Stomach smooth muscle (tissue), 2 donors: ENCODE measurements at regions not wholly inside any gene's neighbourhood (a gene's known extent, or its start where the extent isn't known, plus 50 kb on each side); places are given as distances from the start of the nearest gene placed in this dataset.

Source experiments
- H3K27ac ChIP-seq: one replicate; pipeline ENCODE4 v1.7.0; 2013; ENCODE audit warnings: mild to moderate bottlenecking, low read length, inconsistent platforms
- H3K27me3 ChIP-seq, 2 donors: one replicate each; pipeline ENCODE4 v1.7.0; 2013; ENCODE audit warnings: low read length in 2 of 2; ENCODE audit not compliant: insufficient read depth in 2 of 2, control insufficient read depth in 1 of 2
- H3K36me3 ChIP-seq, 2 donors: one replicate each; pipeline ENCODE4 v1.7.0; 2013; ENCODE audit warnings: low read length in 2 of 2; ENCODE audit not compliant: control insufficient read depth in 2 of 2, insufficient read depth in 2 of 2
- H3K4me1 ChIP-seq: one replicate; pipeline ENCODE4 v1.7.0; 2013; ENCODE audit warnings: low read length; ENCODE audit not compliant: control insufficient read depth, insufficient read depth
- H3K4me3 ChIP-seq, 2 donors: one replicate each; pipeline ENCODE4 v1.7.0; 2013; ENCODE audit warnings: low read length in 2 of 2
- H3K9ac ChIP-seq, 2 donors: one replicate each; pipeline ENCODE4 v1.7.0; 2013; ENCODE audit warnings: low read length in 2 of 2, mild to moderate bottlenecking in 1 of 2
- H3K9me3 ChIP-seq, 2 donors: one replicate each; pipeline ENCODE4 v1.7.0; 2013; ENCODE audit warnings: low read length in 2 of 2; ENCODE audit not compliant: control insufficient read depth in 2 of 2
- donor health status: healthy.
- donor health status: Pancreatic carcinoma.

GRCh38 chrX:118167361-118167760, 50.8 kb upstream of the KLHL13 start:
- no peaks in the 10 kb centered on the region for H3K9me3 ChIP-seq
- H3K36me3 ChIP-seq, result no peaks in the 10 kb centered on the region
- no peaks in the 10 kb centered on the region for H3K4me1 ChIP-seq
- H3K27ac ChIP-seq, result no peak overlapping the region
- no peak overlapping the region for H3K4me3 ChIP-seq
- no peak overlapping the region for H3K9ac ChIP-seq
- H3K27me3 ChIP-seq, result no peaks in the 10 kb centered on the region

- H3K4me3 ChIP-seq, result no peak overlapping the region
- no peak overlapping the region for H3K27ac ChIP-seq
- H3K9ac ChIP-seq, result no peak overlapping the region
- no peaks in the 10 kb centered on the region for H3K36me3 ChIP-seq
- H3K9me3 ChIP-seq, result no peaks in the 10 kb centered on the region
- no peaks in the 10 kb centered on the region for H3K27me3 ChIP-seq
- H3K4me1 ChIP-seq, result no peaks in the 10 kb centered on the region
Measured at GRCh38 chrX:118171356-118171755, 54.7 kb upstream of the KLHL13 start.

DNA sequence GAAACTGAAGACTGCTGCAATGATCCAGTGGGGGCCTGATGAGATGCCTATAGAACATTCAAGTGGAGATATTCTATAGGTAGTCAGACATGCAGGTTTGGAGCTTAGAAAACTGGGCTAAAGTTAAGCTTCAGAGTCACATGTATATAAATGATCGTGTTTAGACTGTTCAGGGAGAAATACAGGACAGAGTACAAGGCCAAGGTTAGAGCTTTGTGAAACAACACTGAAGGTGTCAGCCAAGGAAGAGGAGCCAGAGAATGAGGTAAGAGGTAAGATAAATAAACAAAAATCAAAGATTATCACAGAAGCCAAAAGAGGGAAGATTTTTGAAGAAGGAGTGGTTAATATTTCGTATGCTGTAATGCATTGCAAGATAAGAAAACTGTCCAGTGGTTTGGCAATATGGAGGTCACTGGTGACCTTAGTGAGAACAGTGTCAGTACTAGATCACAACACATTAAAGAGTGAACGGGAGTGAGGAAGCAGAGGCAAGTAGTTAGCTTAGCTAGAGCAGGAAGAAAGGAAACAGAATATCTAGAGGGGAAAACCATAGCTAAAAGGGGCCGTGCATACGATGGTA, 58.0 kb upstream of the KLHL13 start:
- Histone ChIP-seq H3K9me3 (no peaks in the 10 kb centered on the region), H3K4me3 (no peak overlapping the region), H3K36me3 (no peaks in the 10 kb centered on the region), H3K27me3 (peaks cover 0 to 3% of the 10 kb centered on the region in 2 donors), H3K4me1 (no peaks in the 10 kb centered on the region), H3K9ac (no peak overlapping the region), H3K27ac (no peak overlapping the region)

DNA sequence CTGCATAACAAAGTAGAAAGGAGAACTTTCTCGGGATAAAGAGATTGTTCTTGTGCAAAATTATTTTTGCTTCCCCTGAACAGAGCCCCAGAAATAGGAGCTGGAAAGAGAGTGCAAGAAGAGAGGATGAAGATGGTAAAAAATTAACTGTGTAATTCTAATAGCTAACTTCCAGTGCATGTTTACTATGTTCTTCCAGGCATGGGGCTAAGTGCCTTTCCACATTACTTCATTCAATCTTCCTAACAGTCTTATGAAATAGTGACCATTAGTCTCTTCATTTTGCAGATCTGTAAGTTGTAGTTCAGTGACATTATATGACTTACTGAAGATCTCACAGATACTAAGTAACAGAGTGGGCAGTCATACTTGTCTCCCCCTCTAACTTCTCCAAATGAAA, 61.1 kb upstream of the KLHL13 start:
- peaks cover 2% of the 10 kb centered on the region for H3K4me1 ChIP-seq
- no peak overlapping the region for H3K9ac ChIP-seq
- no peak overlapping the region for H3K27ac ChIP-seq
- H3K27me3 ChIP-seq, result peaks cover 0 to 7% of the 10 kb centered on the region in 2 donors
- no peaks in the 10 kb centered on the region for H3K36me3 ChIP-seq
- no peaks in the 10 kb centered on the region for H3K9me3 ChIP-seq
- no peak overlapping the region for H3K4me3 ChIP-seq

DNA sequence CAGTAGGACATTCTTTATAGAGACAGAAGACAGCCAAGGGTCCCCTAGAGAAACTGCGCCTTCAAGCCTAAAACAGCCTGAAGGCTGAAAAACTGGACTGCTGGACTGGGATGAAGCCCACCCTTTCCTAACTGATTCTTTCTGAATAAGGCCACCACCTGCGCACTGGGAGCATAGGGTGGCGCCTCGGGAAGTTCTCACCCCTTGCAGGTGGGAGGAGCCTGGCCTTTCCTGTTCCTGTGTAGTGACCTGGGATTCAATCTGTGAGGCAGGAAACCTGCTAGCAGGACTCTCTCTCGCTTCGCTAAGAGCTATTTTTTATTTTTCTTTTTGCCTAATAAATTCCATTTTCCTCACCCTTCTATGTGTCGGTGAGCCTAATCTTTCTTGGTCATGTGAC, 61.8 kb upstream of the KLHL13 start:
- Histone ChIP-seq H3K9ac (no peak overlapping the region), H3K36me3 (no peaks in the 10 kb centered on the region), H3K27me3 (peaks cover 0 to 7% of the 10 kb centered on the region in 2 donors), H3K4me1 (peaks cover 2% of the 10 kb centered on the region), H3K27ac (no peak overlapping the region), H3K4me3 (no peak overlapping the region), H3K9me3 (no peaks in the 10 kb centered on the region)

GRCh38 chrX:118179161-118179560, 62.6 kb upstream of the KLHL13 start:
- no peak overlapping the region for H3K9ac ChIP-seq
- H3K9me3 ChIP-seq, result no peaks in the 10 kb centered on the region
- H3K4me1 ChIP-seq, result peaks cover 2% of the 10 kb centered on the region
- H3K4me3 ChIP-seq, result no peak overlapping the region
- H3K36me3 ChIP-seq, result no peaks in the 10 kb centered on the region
- peaks cover 0 to 7% of the 10 kb centered on the region in 2 donors for H3K27me3 ChIP-seq
- no peak overlapping the region for H3K27ac ChIP-seq

GRCh38 chrX:118179718-118180117, 63.1 kb upstream of the KLHL13 start:
- H3K9ac ChIP-seq, result no peak overlapping the region
- H3K27ac ChIP-seq, result no peak overlapping the region
- peaks cover 0 to 7% of the 10 kb centered on the region in 2 donors for H3K27me3 ChIP-seq
- no peaks in the 10 kb centered on the region for H3K9me3 ChIP-seq
- H3K4me1 ChIP-seq, result peaks cover 2% of the 10 kb centered on the region
- H3K4me3 ChIP-seq, result no peak overlapping the region
- no peaks in the 10 kb centered on the region for H3K36me3 ChIP-seq

DNA sequence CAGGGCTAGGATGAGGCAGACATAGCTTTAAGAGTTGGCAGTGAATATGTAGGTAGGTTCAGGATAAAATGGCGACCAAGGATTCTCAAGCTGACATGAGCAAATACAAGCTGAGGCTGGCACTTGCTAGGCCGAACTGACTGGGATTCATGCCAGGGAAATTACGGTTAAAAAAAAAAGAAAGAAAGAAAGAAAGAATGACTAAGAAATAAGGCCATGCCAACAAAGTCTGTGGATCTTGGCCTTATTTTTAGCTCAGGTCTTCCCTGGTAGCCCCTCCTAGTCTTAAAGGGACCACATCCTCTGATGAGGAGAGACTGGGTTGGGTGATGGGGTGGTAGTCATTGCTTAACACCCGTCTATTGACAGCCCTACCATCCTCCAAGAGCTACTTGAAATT, 64.4 kb upstream of the KLHL13 start:
- peaks cover 0 to 8% of the 10 kb centered on the region in 2 donors for H3K27me3 ChIP-seq
- H3K27ac ChIP-seq, result no peak overlapping the region
- no peak overlapping the region for H3K4me3 ChIP-seq
- H3K9me3 ChIP-seq, result no peaks in the 10 kb centered on the region
- H3K9ac ChIP-seq, result no peak overlapping the region
- peaks cover 2% of the 10 kb centered on the region for H3K4me1 ChIP-seq
- H3K36me3 ChIP-seq, result no peaks in the 10 kb centered on the region

DNA sequence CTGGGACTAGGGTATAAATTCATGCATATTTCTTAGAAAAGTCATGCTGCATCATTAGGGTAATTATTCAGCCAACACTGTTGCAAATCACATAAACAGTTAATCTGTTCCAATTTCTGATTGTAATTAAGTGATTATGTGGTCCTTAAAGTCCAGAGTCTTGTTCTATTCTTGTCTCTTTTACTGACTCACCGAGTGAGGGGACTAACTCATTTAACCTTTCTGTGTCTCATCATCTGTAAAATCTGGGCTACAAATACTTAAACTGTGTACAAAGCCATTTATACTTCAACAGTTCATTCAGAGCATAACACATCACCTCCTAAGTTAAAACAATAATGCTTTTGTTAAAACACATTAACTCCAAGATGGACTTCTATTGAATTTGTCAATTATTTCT, 65.4 kb upstream of the KLHL13 start:
- Histone ChIP-seq H3K4me3 (no peak overlapping the region), H3K9ac (no peak overlapping the region), H3K36me3 (no peaks in the 10 kb centered on the region), H3K4me1 (peaks cover 2% of the 10 kb centered on the region), H3K27me3 (peaks cover 0 to 8% of the 10 kb centered on the region in 2 donors), H3K27ac (no peak overlapping the region), H3K9me3 (no peaks in the 10 kb centered on the region)

GRCh38 chrX:118182681-118183080, 66.1 kb upstream of the KLHL13 start:
- H3K9ac ChIP-seq, result no peak overlapping the region
- H3K27ac ChIP-seq, result no peak overlapping the region
- no peaks in the 10 kb centered on the region for H3K36me3 ChIP-seq
- no peak overlapping the region for H3K4me3 ChIP-seq
- H3K27me3 ChIP-seq, result peaks cover 0 to 8% of the 10 kb centered on the region in 2 donors
- peaks cover 2% of the 10 kb centered on the region for H3K4me1 ChIP-seq
- H3K9me3 ChIP-seq, result no peaks in the 10 kb centered on the region

- Histone ChIP-seq H3K36me3 (no peaks in the 10 kb centered on the region), H3K9ac (no peak overlapping the region), H3K4me1 (peaks cover 2% of the 10 kb centered on the region), H3K27me3 (peaks cover 0 to 5% of the 10 kb centered on the region in 2 donors), H3K27ac (no peak overlapping the region), H3K9me3 (no peaks in the 10 kb centered on the region), H3K4me3 (no peak overlapping the region)
Measured at GRCh38 chrX:118183606-118184005, 67.0 kb upstream of the KLHL13 start.
